ENCODE measurements at regions not wholly inside any gene's neighbourhood (a gene's known extent, or its start where the extent isn't known, plus 50 kb on each side); places are given as distances from the start of the nearest gene placed in this dataset.

DNA sequence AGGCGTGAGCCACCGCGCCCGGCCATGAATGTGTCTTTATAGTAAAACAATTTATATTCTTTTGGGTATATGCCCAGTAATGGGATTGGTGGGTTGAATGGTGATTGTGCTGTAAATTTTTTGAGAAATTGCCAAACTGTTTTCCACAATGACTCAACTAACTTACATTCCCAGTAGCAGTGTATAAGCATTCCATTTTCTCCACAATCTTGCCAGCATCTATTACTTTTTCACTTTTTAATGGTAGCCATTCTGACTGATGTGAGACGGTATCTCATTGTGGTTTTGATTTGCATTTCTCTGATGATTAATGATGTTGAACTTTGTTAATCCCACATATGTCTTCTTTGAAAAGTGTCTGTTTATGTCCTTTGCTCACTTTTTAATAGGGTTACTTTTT, 1187.9 kb downstream of the XPNPEP1 start:
- TF ChIP-seq, protein P1, sequence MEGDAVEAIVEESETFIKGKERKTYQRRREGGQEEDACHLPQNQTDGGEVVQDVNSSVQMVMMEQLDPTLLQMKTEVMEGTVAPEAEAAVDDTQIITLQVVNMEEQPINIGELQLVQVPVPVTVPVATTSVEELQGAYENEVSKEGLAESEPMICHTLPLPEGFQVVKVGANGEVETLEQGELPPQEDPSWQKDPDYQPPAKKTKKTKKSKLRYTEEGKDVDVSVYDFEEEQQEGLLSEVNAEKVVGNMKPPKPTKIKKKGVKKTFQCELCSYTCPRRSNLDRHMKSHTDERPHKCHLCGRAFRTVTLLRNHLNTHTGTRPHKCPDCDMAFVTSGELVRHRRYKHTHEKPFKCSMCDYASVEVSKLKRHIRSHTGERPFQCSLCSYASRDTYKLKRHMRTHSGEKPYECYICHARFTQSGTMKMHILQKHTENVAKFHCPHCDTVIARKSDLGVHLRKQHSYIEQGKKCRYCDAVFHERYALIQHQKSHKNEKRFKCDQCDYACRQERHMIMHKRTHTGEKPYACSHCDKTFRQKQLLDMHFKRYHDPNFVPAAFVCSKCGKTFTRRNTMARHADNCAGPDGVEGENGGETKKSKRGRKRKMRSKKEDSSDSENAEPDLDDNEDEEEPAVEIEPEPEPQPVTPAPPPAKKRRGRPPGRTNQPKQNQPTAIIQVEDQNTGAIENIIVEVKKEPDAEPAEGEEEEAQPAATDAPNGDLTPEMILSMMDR (IDR thresholded peaks at IDR 0.05): no peak
- TF ChIP-seq EZH2 (IDR thresholded peaks at IDR 0.05; ENCODE audit: borderline replicate concordance, insufficient read depth, low read depth, low read length, poor library complexity, severe bottlenecking): no peak

Measured in B cell (primary cell).